H1 (cell line): ENCODE measurements at regions not wholly inside any gene's neighbourhood (a gene's known extent, or its start where the extent isn't known, plus 50 kb on each side); places are given as distances from the start of the nearest gene placed in this dataset.

Experiments
- CTCF ChIA-PET: fragments of 300-600 bp; sonication (Branson Sonifier 250); formaldehyde crosslinking; loops from one replicate; lab custom pipeline; 2021; ENCODE audit not compliant: partially characterized antibody; lab: Charles Lee
- POLR2A ChIA-PET: fragments of 300-600 bp; sonication (Branson Sonifier 250); formaldehyde crosslinking; loops from one replicate; lab custom pipeline; 2021; ENCODE audit warnings: inconsistent platforms; ENCODE audit not compliant: partially characterized antibody; lab: Charles Lee
- DNase-seq, 2 experiments: peaks; one replicate each; pipeline versions ENCODE4 v3.0.0 to v3.0.0-alpha.2; 2010 to 2022; ENCODE audit warnings: low spot score in 2 of 2, low read depth in 1 of 2, mixed read lengths in 1 of 2
- FAIRE-seq: peaks from 2 replicates; lab custom pipeline; 2011; peaks lifted over from hg19 to GRCh38; lab: Jason Lieb, UNC
- H2AFZ ChIP-seq: 2 replicates; pipeline ENCODE4 v1.8.1; 2012; ENCODE audit warnings: low read length, inconsistent platforms
- H2AK5ac ChIP-seq: 2 replicates; pipeline ENCODE4 v1.6.1; 2013; ENCODE audit warnings: low read depth, low read length
- H2BK120ac ChIP-seq: replicated peaks from 2 replicates; pipeline ENCODE3; 2013; ENCODE audit warnings: low read depth, low read length, inconsistent platforms
- H2BK12ac ChIP-seq: 2 replicates; pipeline ENCODE4 v1.6.1; 2013; ENCODE audit warnings: low read depth, low read length
- H2BK15ac ChIP-seq: 2 replicates; pipeline ENCODE4 v1.6.1; 2013; ENCODE audit warnings: low read length
- H2BK20ac ChIP-seq: 2 replicates; pipeline ENCODE4 v1.6.1; 2013; ENCODE audit warnings: low read length
- H2BK5ac ChIP-seq: 2 replicates; pipeline ENCODE4 v1.6.1; 2013; ENCODE audit warnings: low read depth, low read length
- H3K14ac ChIP-seq: 2 replicates; pipeline ENCODE4 v1.6.1; 2013; ENCODE audit warnings: inconsistent platforms; ENCODE audit not compliant: insufficient read length
- H3K18ac ChIP-seq: 2 replicates; pipeline ENCODE4 v1.6.1; 2013; ENCODE audit warnings: low read length; ENCODE audit errors: extremely low read depth
- H3K23ac ChIP-seq: 2 replicates; pipeline ENCODE4 v1.6.1; 2013; ENCODE audit warnings: inconsistent platforms; ENCODE audit not compliant: insufficient read length
- H3K23me2 ChIP-seq: 2 replicates; pipeline ENCODE4 v1.6.1; 2013; ENCODE audit warnings: low read depth, low read length
- H3K27ac ChIP-seq: 2 replicates; pipeline ENCODE4 v1.6.1; 2011; ENCODE audit warnings: low read depth, low read length, inconsistent platforms
- H3K27me3 ChIP-seq, 4 experiments: replicated peaks in 1 of 4; 1 replicate in 1 of 4; 2 replicates in 3 of 4; pipeline versions ENCODE4 v1.6.1 to v1.8.1; 2011 to 2013; ENCODE audit warnings: low read length in 3 of 4, mild to moderate bottlenecking in 3 of 4, inconsistent platforms in 2 of 4, mixed read lengths in 2 of 4, moderate library complexity in 1 of 4; ENCODE audit not compliant: control insufficient read depth in 3 of 4, insufficient read depth in 3 of 4; ENCODE audit errors: extremely low read depth in 1 of 4
- H3K36me3 ChIP-seq, 4 experiments: 2 replicates each; pipeline versions ENCODE4 v1.6.1 to v1.8.1; 2011 to 2013; ENCODE audit warnings: mild to moderate bottlenecking in 4 of 4, low read length in 3 of 4, moderate library complexity in 2 of 4, control low read depth in 1 of 4, inconsistent platforms in 1 of 4; ENCODE audit not compliant: insufficient read depth in 4 of 4, control insufficient read depth in 2 of 4
- H3K4ac ChIP-seq: replicated peaks from 2 replicates; pipeline ENCODE3; 2013; ENCODE audit warnings: low read length, low read depth, mixed read lengths, inconsistent platforms; ENCODE audit not compliant: insufficient read length
- H3K4me1 ChIP-seq, 4 experiments: replicated peaks in 1 of 4; 1 replicate in 1 of 4; 2 replicates in 3 of 4; pipeline versions ENCODE4 v1.6.1 to v1.8.1; 2011 to 2013; ENCODE audit warnings: low read length in 3 of 4, inconsistent platforms in 2 of 4, mixed read lengths in 1 of 4; ENCODE audit not compliant: insufficient read depth in 4 of 4, control insufficient read depth in 3 of 4
- H3K4me2 ChIP-seq, 2 experiments: 2 replicates each; pipeline versions ENCODE4 v1.6.1 to v1.8.1; 2011 to 2013; ENCODE audit warnings: low read depth in 2 of 2, low read length in 2 of 2, control low read depth in 1 of 2, inconsistent platforms in 1 of 2, mild to moderate bottlenecking in 1 of 2; ENCODE audit not compliant: insufficient read depth in 1 of 2
- H3K4me3 ChIP-seq, 4 experiments: fragments of 200-600, 300-600 bp in 1 of 4; sonication (generic), shearing (Covaris generic), sonication (Bioruptor Twin) in 1 of 4; 2 replicates each; pipeline versions ENCODE4 v1.5.1 to v1.8.1; 2011 to 2016; ENCODE audit warnings: low read length in 4 of 4, low read depth in 3 of 4, control low read depth in 2 of 4, inconsistent platforms in 2 of 4, mild to moderate bottlenecking in 2 of 4, mixed read lengths in 1 of 4, moderate library complexity in 1 of 4; ENCODE audit not compliant: insufficient read depth in 2 of 4; ENCODE audit errors: extremely low read depth in 1 of 4
- H3K56ac ChIP-seq: replicated peaks from 2 replicates; pipeline ENCODE3; 2013; ENCODE audit warnings: low read depth, mild to moderate bottlenecking, mixed read lengths, low read length, inconsistent platforms; ENCODE audit not compliant: insufficient read length
- H3K79me1 ChIP-seq: 2 replicates; pipeline ENCODE4 v1.6.1; 2013; ENCODE audit warnings: low read depth, low read length, control low read depth
- H3K79me2 ChIP-seq, 2 experiments: 2 replicates each; pipeline versions ENCODE4 v1.6.1 to v1.8.1; 2012 to 2013; ENCODE audit warnings: low read length in 2 of 2, mild to moderate bottlenecking in 2 of 2, inconsistent platforms in 1 of 2; ENCODE audit not compliant: insufficient read depth in 2 of 2, control insufficient read depth in 1 of 2
- H3K9ac ChIP-seq, 4 experiments: replicated peaks in 1 of 4; 1 replicate in 1 of 4; 2 replicates in 3 of 4; pipeline versions ENCODE4 v1.6.1 to v1.8.1; 2011 to 2013; ENCODE audit warnings: low read depth in 3 of 4, low read length in 3 of 4, control low read depth in 2 of 4, mild to moderate bottlenecking in 2 of 4, moderate library complexity in 2 of 4, inconsistent platforms in 1 of 4; ENCODE audit errors: extremely low read depth in 1 of 4
- H3K9me3 ChIP-seq, 2 experiments: 2 replicates each; pipeline versions ENCODE4 v1.6.1 to v1.8.1; 2012 to 2013; ENCODE audit warnings: mild to moderate bottlenecking in 2 of 2, moderate library complexity in 2 of 2, control low read depth in 1 of 2, inconsistent platforms in 1 of 2, low read depth in 1 of 2, low read length in 1 of 2, mixed read lengths in 1 of 2; ENCODE audit not compliant: insufficient read depth in 2 of 2
- H4K20me1 ChIP-seq, 2 experiments: replicated peaks in 1 of 2; 2 replicates each; pipeline versions ENCODE3 to v1.8.1; 2011 to 2013; ENCODE audit warnings: inconsistent platforms in 2 of 2, low read length in 2 of 2, mild to moderate bottlenecking in 1 of 2; ENCODE audit not compliant: insufficient read depth in 2 of 2, control insufficient read depth in 1 of 2
- H4K5ac ChIP-seq: 2 replicates; pipeline ENCODE4 v1.6.1; 2013; ENCODE audit warnings: low read length, low read depth, mixed read lengths, inconsistent platforms; ENCODE audit not compliant: insufficient read length
- H4K8ac ChIP-seq: 2 replicates; pipeline ENCODE4 v1.8.0; 2013; ENCODE audit warnings: mild to moderate bottlenecking, moderate library complexity, low read length, inconsistent platforms; ENCODE audit not compliant: insufficient read depth; ENCODE audit errors: extremely low read depth
- H4K91ac ChIP-seq: replicated peaks from 2 replicates; pipeline ENCODE3; 2013; ENCODE audit warnings: low read length, mixed read lengths, inconsistent platforms; ENCODE audit not compliant: insufficient read length
- CHD1 ChIP-seq: IDR thresholded peaks from 2 replicates; pipeline ENCODE4 v1.6.1; 2012; ENCODE audit warnings: low read depth, low read length, improper control_type of control experiment
- HDAC2 ChIP-seq, 2 experiments: fragments of 300-600 bp in 1 of 2; sonication (generic) in 1 of 2; IDR thresholded peaks; 2 replicates each; pipeline ENCODE4 v1.6.1; 2011 to 2012; ENCODE audit warnings: low read depth in 2 of 2, low read length in 2 of 2, mild to moderate bottlenecking in 2 of 2, moderate library complexity in 2 of 2, borderline replicate concordance in 1 of 2, inconsistent platforms in 1 of 2
- RBBP5 ChIP-seq: IDR thresholded peaks from 2 replicates; pipeline ENCODE4 v1.7.1; 2012; ENCODE audit warnings: low read depth, mild to moderate bottlenecking, inconsistent platforms, low read length, moderate library complexity, borderline replicate concordance
- SAP30 ChIP-seq: fragments of 300-600 bp; sonication (generic); IDR thresholded peaks from 2 replicates; pipeline ENCODE4 v1.7.1; 2012; ENCODE audit warnings: low read length, moderate library complexity, mild to moderate bottlenecking, inconsistent platforms; ENCODE audit not compliant: insufficient read depth, insufficient replicate concordance
- SIN3A ChIP-seq, 2 experiments: IDR thresholded peaks in 1 of 2; conservative IDR thresholded peaks in 1 of 2; 2 replicates each; pipeline ENCODE4 v1.6.1; 2011 to 2012; ENCODE audit warnings: low read length in 2 of 2, improper control_type of control experiment in 1 of 2, low read depth in 1 of 2, mild to moderate bottlenecking in 1 of 2
- SP2 ChIP-seq: IDR thresholded peaks from 2 replicates; pipeline ENCODE4 v1.6.1; 2012; ENCODE audit warnings: mild to moderate bottlenecking, low read length, inconsistent platforms
- TAF1 ChIP-seq: IDR thresholded peaks from 2 replicates; pipeline ENCODE4 v1.6.1; 2011; ENCODE audit warnings: mild to moderate bottlenecking, low read depth, low read length
- TCF12 ChIP-seq: IDR thresholded peaks from 2 replicates; pipeline ENCODE4 v1.6.1; 2011; ENCODE audit warnings: low read depth, mild to moderate bottlenecking, low read length
- TEAD4 ChIP-seq: IDR thresholded peaks from 2 replicates; pipeline ENCODE4 v1.6.1; 2012; ENCODE audit warnings: low read depth, low read length, inconsistent platforms, mixed read lengths
- WGBS, 2 experiments: shearing (Covaris generic) in 1 of 2; methylation state at CpG; one replicate each; pipeline versions ENCODE4 v1.1.6 to v1.1.7; 2013 to 2015; ENCODE audit warnings: low lambda C conversion rate in 2 of 2, mixed read lengths in 2 of 2, inconsistent platforms in 1 of 2, low coverage in 1 of 2, missing lambda C conversion rate in 1 of 2; ENCODE audit not compliant: insufficient replicate concordance in 2 of 2, insufficient coverage in 1 of 2, insufficient read length in 1 of 2; ENCODE audit errors: extremely low coverage in 1 of 2, missing lambda C conversion rate in 1 of 2; 5-methylcytosine and 5-hydroxymethylcytosine counted together
- TF ChIP-seq, protein P1 (sequence below), 3 experiments: IDR thresholded peaks; 1 replicate in 2 of 3; 2 replicates in 1 of 3; pipeline versions ENCODE4 v1.5.1 to v1.6.1; 2011; ENCODE audit warnings: low read length in 3 of 3, mild to moderate bottlenecking in 3 of 3, inconsistent platforms in 2 of 3, low read depth in 1 of 3, moderate library complexity in 1 of 3; ENCODE audit not compliant: insufficient read depth in 1 of 3; ENCODE audit errors: control extremely low read depth in 1 of 3
- TF ChIP-seq, protein P2 (sequence below): IDR thresholded peaks from 2 replicates; pipeline ENCODE4 v1.6.1; 2012; ENCODE audit warnings: inconsistent platforms

DNA sequence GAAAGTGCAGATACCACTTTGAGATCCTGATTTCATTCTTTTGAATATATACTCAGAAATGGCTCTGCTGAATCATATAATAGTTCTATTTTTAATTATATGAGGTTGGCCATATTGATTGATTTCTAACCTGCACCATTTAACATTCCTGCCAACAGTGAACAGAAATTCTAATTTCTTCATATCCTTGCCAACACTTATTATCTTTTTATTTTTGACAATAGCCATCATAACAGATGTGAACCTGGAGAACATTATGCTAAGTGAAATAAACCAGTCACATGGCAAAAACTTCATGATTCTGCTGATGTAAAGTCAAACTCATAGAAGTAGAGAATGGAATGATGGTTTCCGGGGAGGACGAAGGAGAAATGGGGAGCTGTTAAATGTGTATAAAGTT is 344.5 kb upstream of the CYRIA start:
- no peak overlapping the region for H2AK5ac ChIP-seq
- no peak overlapping the region for H3K18ac ChIP-seq
- TF ChIP-seq, protein P1, sequence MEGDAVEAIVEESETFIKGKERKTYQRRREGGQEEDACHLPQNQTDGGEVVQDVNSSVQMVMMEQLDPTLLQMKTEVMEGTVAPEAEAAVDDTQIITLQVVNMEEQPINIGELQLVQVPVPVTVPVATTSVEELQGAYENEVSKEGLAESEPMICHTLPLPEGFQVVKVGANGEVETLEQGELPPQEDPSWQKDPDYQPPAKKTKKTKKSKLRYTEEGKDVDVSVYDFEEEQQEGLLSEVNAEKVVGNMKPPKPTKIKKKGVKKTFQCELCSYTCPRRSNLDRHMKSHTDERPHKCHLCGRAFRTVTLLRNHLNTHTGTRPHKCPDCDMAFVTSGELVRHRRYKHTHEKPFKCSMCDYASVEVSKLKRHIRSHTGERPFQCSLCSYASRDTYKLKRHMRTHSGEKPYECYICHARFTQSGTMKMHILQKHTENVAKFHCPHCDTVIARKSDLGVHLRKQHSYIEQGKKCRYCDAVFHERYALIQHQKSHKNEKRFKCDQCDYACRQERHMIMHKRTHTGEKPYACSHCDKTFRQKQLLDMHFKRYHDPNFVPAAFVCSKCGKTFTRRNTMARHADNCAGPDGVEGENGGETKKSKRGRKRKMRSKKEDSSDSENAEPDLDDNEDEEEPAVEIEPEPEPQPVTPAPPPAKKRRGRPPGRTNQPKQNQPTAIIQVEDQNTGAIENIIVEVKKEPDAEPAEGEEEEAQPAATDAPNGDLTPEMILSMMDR (IDR thresholded peaks at IDR 0.05; ENCODE audit: control extremely low read depth in 1 of 3, insufficient read depth in 1 of 3, low read depth in 1 of 3, low read length in 3 of 3): no peak
- TF ChIP-seq RBBP5 (no peak), TEAD4 (no peak), TAF1 (no peak), SP2 (no peak), SIN3A (conservative IDR thresholded peaks at IDR 0.05 in 1 of 2, IDR thresholded peaks at IDR 0.05 in 1 of 2; ENCODE audit: low read depth in 1 of 2, low read length in 2 of 2) (no peak), TCF12 (no peak), SAP30 (no peak), HDAC2 (IDR thresholded peaks at IDR 0.05; ENCODE audit: borderline replicate concordance in 1 of 2, low read depth in 2 of 2, low read length in 2 of 2) (no peak), CHD1 (no peak)
- TF ChIP-seq, protein P2, sequence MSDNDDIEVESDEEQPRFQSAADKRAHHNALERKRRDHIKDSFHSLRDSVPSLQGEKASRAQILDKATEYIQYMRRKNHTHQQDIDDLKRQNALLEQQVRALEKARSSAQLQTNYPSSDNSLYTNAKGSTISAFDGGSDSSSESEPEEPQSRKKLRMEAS: no peak
- H3K36me3 ChIP-seq: no peaks in the 10 kb centered on the region
- H2BK120ac ChIP-seq: no peak overlapping the region
- no peak overlapping the region for H2BK15ac ChIP-seq
- H2BK5ac ChIP-seq: no peak overlapping the region
- POLR2A ChIA-PET: no interaction called here
- no peak overlapping the region for H3K14ac ChIP-seq
- H3K4me2 ChIP-seq: no peak overlapping the region
- no peaks in the 10 kb centered on the region for H4K20me1 ChIP-seq
- H3K4me1 ChIP-seq: no peaks in the 10 kb centered on the region
- no peaks in the 10 kb centered on the region for H3K27me3 ChIP-seq
- no peak overlapping the region for H3K27ac ChIP-seq
- H3K56ac ChIP-seq: no peak overlapping the region
- H3K9me3 ChIP-seq: no peaks in the 10 kb centered on the region
- no peaks in the 10 kb centered on the region for H3K79me2 ChIP-seq
- DNase-seq (no peak), FAIRE-seq (no peak)
- H4K5ac ChIP-seq: no peak overlapping the region
- H4K91ac ChIP-seq: no peak overlapping the region
- H3K79me1 ChIP-seq: no peaks in the 10 kb centered on the region
- CTCF ChIA-PET: interaction anchor here (0.7 to 0.8 kb wide), 2 partner anchors 11 to 121 kb away, joined by 3 to 5 read pairs; no protein-coding TSS in a partner anchor
- no peak overlapping the region for H3K4me3 ChIP-seq
- no peak overlapping the region for H2BK20ac ChIP-seq
- 94% methylated on average over 2 of the region's 2 CpGs; no CpG with 5 or more reads in 1 of the 2 experiments for WGBS, 2 experiments
- no peak overlapping the region for H3K9ac ChIP-seq
- no peak overlapping the region for H2BK12ac ChIP-seq
- no peaks in the 10 kb centered on the region for H3K23me2 ChIP-seq
- H2AFZ ChIP-seq: no peak overlapping the region
- no peak overlapping the region for H3K4ac ChIP-seq
- no peak overlapping the region for H4K8ac ChIP-seq
- no peak overlapping the region for H3K23ac ChIP-seq
